OCI-LY7 (cell line): ENCODE measurements at regions not wholly inside any gene's neighbourhood (a gene's known extent, or its start where the extent isn't known, plus 50 kb on each side); places are given as distances from the start of the nearest gene placed in this dataset.

ENCODE experiments used
- BruUV-seq: library from RNA; stranded (reverse); fragments of 400-500 nt; replicated peaks from 2 replicates; lab custom pipeline; 2021; lab: Mats Ljungman, UMichigan
- CTCF ChIA-PET: fragments of 300-600 bp; sonication (Branson Sonifier 250); formaldehyde crosslinking; loops from one replicate; lab custom pipeline; 2022; ENCODE audit warnings: antibody characterized with exemption; ENCODE audit not compliant: unreplicated experiment; lab: Charles Lee
- POLR2A ChIA-PET: fragments of 300-600 bp; sonication (Branson Sonifier 250); formaldehyde crosslinking; loops from one replicate; lab custom pipeline; 2022; ENCODE audit warnings: antibody characterized with exemption; lab: Charles Lee
- DNase-seq: peaks from one replicate; pipeline ENCODE4 v3.0.0-alpha.2; 2015; ENCODE audit warnings: low spot score
- H2AFZ ChIP-seq: fragments of 200-600 bp; sonication (generic), shearing (Covaris generic); 2 replicates; pipeline ENCODE4 v1.6.1; 2014; ENCODE audit warnings: mild to moderate bottlenecking, antibody characterized with exemption, low read length, moderate library complexity
- H3K27ac ChIP-seq: fragments of 200-600 bp; sonication (generic); 2 replicates; pipeline ENCODE4 v1.5.1; 2014; ENCODE audit warnings: mixed run types, low read depth, mild to moderate bottlenecking, moderate library complexity, low read length, inconsistent platforms; ENCODE audit not compliant: poor library complexity, severe bottlenecking
- H3K36me3 ChIP-seq: fragments of 200-600 bp; sonication (generic); 2 replicates; pipeline ENCODE4 v1.6.1; 2014; ENCODE audit warnings: mild to moderate bottlenecking, antibody characterized with exemption, low read length, moderate library complexity, mixed read lengths; ENCODE audit not compliant: insufficient read depth
- H3K4me1 ChIP-seq: fragments of 200-600 bp; sonication (generic); 2 replicates; pipeline ENCODE4 v1.5.1; 2014; ENCODE audit warnings: mild to moderate bottlenecking, low read length; ENCODE audit not compliant: insufficient read depth, poor library complexity, severe bottlenecking
- H3K4me2 ChIP-seq: fragments of 200-600 bp; sonication (generic); 2 replicates; pipeline ENCODE4 v1.6.1; 2014; ENCODE audit warnings: mild to moderate bottlenecking, low read length
- H3K4me3 ChIP-seq: fragments of 200-600 bp; sonication (generic); 2 replicates; pipeline ENCODE4 v1.5.1; 2014; ENCODE audit warnings: mild to moderate bottlenecking, low read depth, low read length; ENCODE audit not compliant: poor library complexity, severe bottlenecking
- H3K79me2 ChIP-seq: fragments of 200-600 bp; sonication (generic); 2 replicates; pipeline ENCODE4 v1.6.1; 2016; ENCODE audit warnings: low read depth, mild to moderate bottlenecking, low read length, moderate library complexity, mixed read lengths; ENCODE audit not compliant: insufficient read depth
- H3K9me2 ChIP-seq: fragments of 200-600 bp; sonication (generic); 2 replicates; pipeline ENCODE4 v1.6.1; 2016; ENCODE audit warnings: mild to moderate bottlenecking, low read length, mixed read lengths; ENCODE audit not compliant: insufficient read depth
- H3K9me3 ChIP-seq: fragments of 200-600 bp; sonication (generic); 2 replicates; pipeline ENCODE4 v1.6.1; 2014; ENCODE audit warnings: mild to moderate bottlenecking, mixed run types, low read length, mixed read lengths
- H4K20me1 ChIP-seq: fragments of 200-600 bp; sonication (generic); 2 replicates; pipeline ENCODE4 v1.6.1; 2014; ENCODE audit warnings: mild to moderate bottlenecking, antibody characterized with exemption, low read length, moderate library complexity, mixed read lengths; ENCODE audit not compliant: insufficient read depth
- EZH2phosphoT487 ChIP-seq: fragments of 200-600 bp; sonication (generic); IDR thresholded peaks from 2 replicates; pipeline ENCODE4 v1.6.1; 2018; ENCODE audit warnings: low read depth, borderline replicate concordance, mild to moderate bottlenecking, mixed run types, antibody characterized with exemption, low read length, moderate library complexity, mixed read lengths
- intact Hi-C: fragments of 100-400 bp; cut with micrococcal nuclease; formaldehyde crosslinking; loops from one replicate; pipeline ENCODE4 v1.10.0; 2022; ENCODE audit not compliant: unreplicated experiment
- TF ChIP-seq, protein P1 (sequence below): fragments of 200-600 bp; sonication (generic); conservative IDR thresholded peaks from 2 replicates; pipeline ENCODE4 v1.5.1; 2014; ENCODE audit warnings: mild to moderate bottlenecking, antibody characterized with exemption, low read length, moderate library complexity, mixed read lengths

DNA sequence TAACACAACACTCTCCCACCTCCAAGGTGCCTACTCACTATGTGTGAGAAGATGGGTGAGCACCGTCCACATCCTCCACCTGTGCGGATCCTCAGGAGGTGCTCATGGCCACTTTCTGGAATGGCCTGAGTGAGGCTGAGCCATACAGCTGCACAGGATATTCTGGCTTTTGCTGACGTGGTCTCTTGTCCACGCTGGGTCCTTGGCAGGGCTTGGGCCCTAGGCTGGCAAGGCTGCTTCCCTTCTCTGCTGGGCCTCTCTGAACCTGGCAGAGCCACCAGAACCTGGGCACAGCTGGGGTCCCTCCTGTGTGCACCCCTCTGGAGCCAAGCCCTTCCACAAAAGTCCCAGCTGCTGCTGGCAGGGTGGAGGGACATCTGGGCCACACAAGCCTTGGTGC, 56.4 kb upstream of the IER5L start:
- H4K20me1 ChIP-seq: no peaks in the 10 kb centered on the region
- no TSS peak for BruUV-seq
- ChIA-PET POLR2A (interaction anchor here (0.6 kb wide), 1 partner anchor 655 kb away, joined by 3 read pairs; no protein-coding TSS in a partner anchor), CTCF (interaction anchor here (1.2 kb wide), 1 partner anchor 57 kb away, joined by 3 read pairs; the partner anchor contains the start of gene IER5L)
- intact Hi-C loops: no loop called here
- no peak overlapping the region for H3K4me2 ChIP-seq
- H3K36me3 ChIP-seq: no peaks in the 10 kb centered on the region
- peaks cover 49% of the 10 kb centered on the region for H3K4me1 ChIP-seq
- no peak overlapping the region for H3K4me3 ChIP-seq
- 0 out of 2 replicates have a peak, but pooled peaks cover 5% of the 10 kb centered on the region for H3K9me3 ChIP-seq
- no peak overlapping the region for H2AFZ ChIP-seq
- TF ChIP-seq EZH2phosphoT487: no peak
- TF ChIP-seq, protein P1, sequence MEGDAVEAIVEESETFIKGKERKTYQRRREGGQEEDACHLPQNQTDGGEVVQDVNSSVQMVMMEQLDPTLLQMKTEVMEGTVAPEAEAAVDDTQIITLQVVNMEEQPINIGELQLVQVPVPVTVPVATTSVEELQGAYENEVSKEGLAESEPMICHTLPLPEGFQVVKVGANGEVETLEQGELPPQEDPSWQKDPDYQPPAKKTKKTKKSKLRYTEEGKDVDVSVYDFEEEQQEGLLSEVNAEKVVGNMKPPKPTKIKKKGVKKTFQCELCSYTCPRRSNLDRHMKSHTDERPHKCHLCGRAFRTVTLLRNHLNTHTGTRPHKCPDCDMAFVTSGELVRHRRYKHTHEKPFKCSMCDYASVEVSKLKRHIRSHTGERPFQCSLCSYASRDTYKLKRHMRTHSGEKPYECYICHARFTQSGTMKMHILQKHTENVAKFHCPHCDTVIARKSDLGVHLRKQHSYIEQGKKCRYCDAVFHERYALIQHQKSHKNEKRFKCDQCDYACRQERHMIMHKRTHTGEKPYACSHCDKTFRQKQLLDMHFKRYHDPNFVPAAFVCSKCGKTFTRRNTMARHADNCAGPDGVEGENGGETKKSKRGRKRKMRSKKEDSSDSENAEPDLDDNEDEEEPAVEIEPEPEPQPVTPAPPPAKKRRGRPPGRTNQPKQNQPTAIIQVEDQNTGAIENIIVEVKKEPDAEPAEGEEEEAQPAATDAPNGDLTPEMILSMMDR: no peak
- no peaks in the 10 kb centered on the region for H3K9me2 ChIP-seq
- no peak for DNase-seq
- no peaks in the 10 kb centered on the region for H3K79me2 ChIP-seq
- H3K27ac ChIP-seq: no peak overlapping the region

DNA sequence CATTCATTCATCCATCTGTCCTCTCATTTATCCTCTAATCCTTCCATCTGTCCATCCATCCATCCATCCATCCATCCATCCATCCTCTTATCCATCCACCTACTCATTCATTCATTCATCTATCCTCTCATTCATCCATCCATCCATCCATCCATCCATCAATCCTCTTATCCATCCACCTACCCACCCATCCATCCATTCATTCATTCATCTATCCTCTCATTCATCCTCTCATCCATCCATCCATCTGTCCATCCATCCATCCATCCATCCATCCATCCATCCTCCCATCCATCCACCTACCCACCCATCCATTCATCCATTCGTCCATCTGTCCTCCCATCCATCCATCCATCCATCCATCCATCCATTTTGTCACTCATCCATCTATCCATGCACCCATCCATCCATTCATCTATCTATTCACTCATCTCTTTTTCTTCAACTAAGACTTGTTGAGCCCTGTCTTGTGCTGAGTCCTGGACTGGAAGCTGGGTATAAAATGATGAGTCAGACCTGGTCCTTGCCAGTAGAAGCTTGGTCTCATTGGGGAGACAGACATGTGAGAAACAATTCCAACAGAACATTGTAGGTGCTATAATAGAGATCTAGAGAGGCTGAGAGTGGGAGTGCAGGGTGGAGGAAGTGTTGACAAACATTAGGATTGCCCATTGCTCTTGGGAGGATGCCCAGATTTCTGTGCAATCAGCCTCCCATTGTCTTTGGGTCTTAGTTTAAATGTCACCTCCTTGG, 55.0 kb upstream of the IER5L start:
- CTCF ChIA-PET: no interaction called here

More for the DNA sequence above, 55.0 kb upstream of the IER5L start:
- Histone ChIP-seq H4K20me1 (no peaks in the 10 kb centered on the region), H3K4me3 (no peak overlapping the region), H3K9me3 (0 out of 2 replicates have a peak, but pooled peaks cover 5% of the 10 kb centered on the region), H3K4me2 (no peak overlapping the region), H3K36me3 (no peaks in the 10 kb centered on the region), H3K79me2 (no peaks in the 10 kb centered on the region), H3K9me2 (no peaks in the 10 kb centered on the region), H3K4me1 (peaks cover 49% of the 10 kb centered on the region), H2AFZ (no peak overlapping the region), H3K27ac (no peak overlapping the region)
- DNase-seq: no peak
- POLR2A ChIA-PET: interaction anchor here (0.6 kb wide), 1 partner anchor 504 kb away, joined by 3 read pairs; no protein-coding TSS in a partner anchor
- BruUV-seq: no TSS peak
- intact Hi-C loops: no loop called here
- TF ChIP-seq EZH2phosphoT487: no peak
- TF ChIP-seq, protein P1: no peak
